Suppressor macrophage (primary cell): ENCODE measurements at regions not wholly inside any gene's neighbourhood (a gene's known extent, or its start where the extent isn't known, plus 50 kb on each side); places are given as distances from the start of the nearest gene placed in this dataset.

Source experiments
- DNase-seq, 4 experiments: peaks; one replicate each; pipeline ENCODE4 v3.0.0-alpha.2; 2020 to 2022

- no peak for DNase-seq
These were observed 57.0 kb upstream of the LMX1B start for GRCh38 chr9:126556560-126557250.

GRCh38 chr9:126558051-126558665 lies 55.6 kb upstream of the LMX1B start:
- DNase-seq, result peak; percentile 54 to 71 (median 66)

GRCh38 chr9:126559296-126559695 lies 54.4 kb upstream of the LMX1B start:
- no peak for DNase-seq

GRCh38 chr9:126561582-126561981 lies 52.1 kb upstream of the LMX1B start:
- DNase-seq, result peak; percentile 44 to 65 (median 56)

- DNase-seq, result no peak
These were observed 50.2 kb upstream of the LMX1B start for GRCh38 chr9:126563556-126563955.
